Breast epithelium (tissue), 3 donors: ENCODE measurements at regions not wholly inside any gene's neighbourhood (a gene's known extent, or its start where the extent isn't known, plus 50 kb on each side); places are given as distances from the start of the nearest gene placed in this dataset.

Experiments
- POLR2A ChIP-seq: fragments of 450-650 bp; IDR thresholded peaks from one replicate; pipeline ENCODE4 v1.6.1; 2016; ENCODE audit warnings: antibody characterized with exemption, mild to moderate bottlenecking, moderate library complexity
- POLR2AphosphoS5 ChIP-seq, 3 donors: sonication (generic); formaldehyde crosslinking; IDR thresholded peaks; one replicate each; pipeline ENCODE4 v1.6.1; 2017; ENCODE audit warnings: antibody characterized with exemption in 3 of 3
- TF ChIP-seq, protein P1 (sequence below), 3 donors: fragments of 450-650 bp; IDR thresholded peaks; one replicate each; pipeline ENCODE4 v1.5.1; 2016 to 2017; ENCODE audit warnings: antibody characterized with exemption in 3 of 3, mild to moderate bottlenecking in 3 of 3, moderate library complexity in 3 of 3

DNA sequence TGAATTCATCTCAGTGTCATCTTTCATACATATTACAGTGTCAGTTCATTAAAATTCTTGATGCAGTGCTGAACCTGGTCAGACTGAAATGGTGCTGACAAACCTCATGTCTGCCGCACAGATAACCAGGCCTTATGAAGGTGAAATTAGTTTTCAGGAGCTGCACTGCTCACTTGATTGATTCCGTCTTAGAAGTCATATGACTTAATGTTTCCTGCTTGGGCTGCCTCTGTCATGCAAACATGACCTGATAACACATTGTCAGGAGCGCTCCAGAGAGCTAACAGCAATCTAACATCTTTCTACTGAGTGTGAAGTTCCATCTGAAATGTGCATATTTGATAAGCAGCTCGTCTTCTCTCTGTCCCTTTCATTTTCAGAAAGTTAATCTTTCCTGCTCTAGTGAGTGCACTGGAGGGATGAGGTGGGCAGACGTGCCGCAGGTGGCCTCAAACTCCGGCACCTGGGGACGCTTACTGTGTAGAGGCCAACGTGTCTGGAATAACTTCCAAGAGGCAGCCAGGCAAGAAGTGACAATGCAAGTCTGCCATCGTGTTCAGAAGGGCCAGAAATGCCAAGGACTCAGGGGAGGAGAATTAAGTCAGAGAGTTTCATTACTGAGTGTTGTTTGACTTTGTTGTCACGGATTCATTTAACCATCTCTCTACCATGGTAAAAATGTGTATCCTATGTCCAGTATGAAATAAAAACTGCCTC, 592.1 kb downstream of the TLE1 start:
- TF ChIP-seq, protein P1, sequence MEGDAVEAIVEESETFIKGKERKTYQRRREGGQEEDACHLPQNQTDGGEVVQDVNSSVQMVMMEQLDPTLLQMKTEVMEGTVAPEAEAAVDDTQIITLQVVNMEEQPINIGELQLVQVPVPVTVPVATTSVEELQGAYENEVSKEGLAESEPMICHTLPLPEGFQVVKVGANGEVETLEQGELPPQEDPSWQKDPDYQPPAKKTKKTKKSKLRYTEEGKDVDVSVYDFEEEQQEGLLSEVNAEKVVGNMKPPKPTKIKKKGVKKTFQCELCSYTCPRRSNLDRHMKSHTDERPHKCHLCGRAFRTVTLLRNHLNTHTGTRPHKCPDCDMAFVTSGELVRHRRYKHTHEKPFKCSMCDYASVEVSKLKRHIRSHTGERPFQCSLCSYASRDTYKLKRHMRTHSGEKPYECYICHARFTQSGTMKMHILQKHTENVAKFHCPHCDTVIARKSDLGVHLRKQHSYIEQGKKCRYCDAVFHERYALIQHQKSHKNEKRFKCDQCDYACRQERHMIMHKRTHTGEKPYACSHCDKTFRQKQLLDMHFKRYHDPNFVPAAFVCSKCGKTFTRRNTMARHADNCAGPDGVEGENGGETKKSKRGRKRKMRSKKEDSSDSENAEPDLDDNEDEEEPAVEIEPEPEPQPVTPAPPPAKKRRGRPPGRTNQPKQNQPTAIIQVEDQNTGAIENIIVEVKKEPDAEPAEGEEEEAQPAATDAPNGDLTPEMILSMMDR (IDR thresholded peaks at IDR 0.05), result no peak
- TF ChIP-seq POLR2AphosphoS5 (IDR thresholded peaks at IDR 0.05) (no peak), POLR2A (no peak)
